NCI-H774 (cell line): ENCODE measurements at regions not wholly inside any gene's neighbourhood (a gene's known extent, or its start where the extent isn't known, plus 50 kb on each side); places are given as distances from the start of the nearest gene placed in this dataset.

Experiments used
- DNase-seq: peaks from one replicate; lab custom pipeline; 2025; lab: John Stamatoyannopoulos, UW

- DNase-seq, result no peak
Observed at GRCh38 chr14:27386391-27386790, 788.6 kb upstream of the NOVA1 start.

- DNase-seq, result no peak
Observed at GRCh38 chr14:27387463-27387862, 789.6 kb upstream of the NOVA1 start.

GRCh38 chr14:27389402-27389801 is 791.6 kb upstream of the NOVA1 start:
- no peak for DNase-seq

GRCh38 chr14:27390155-27390554 is 792.3 kb upstream of the NOVA1 start:
- DNase-seq, result no peak

- no peak for DNase-seq
Observed at GRCh38 chr14:27391331-27391730, 793.5 kb upstream of the NOVA1 start.

- no peak for DNase-seq
Observed at GRCh38 chr14:27392153-27392552, 794.3 kb upstream of the NOVA1 start.

GRCh38 chr14:27409944-27410343 is 812.1 kb upstream of the NOVA1 start:
- DNase-seq, result no peak

- DNase-seq, result no peak
Observed at GRCh38 chr14:27410981-27411380, 813.1 kb upstream of the NOVA1 start.

- DNase-seq, result no peak
Observed at GRCh38 chr14:27427796-27428195, 830.0 kb upstream of the NOVA1 start.

- no peak for DNase-seq
Observed at GRCh38 chr14:27435923-27436670, 838.3 kb upstream of the NOVA1 start.

- no peak for DNase-seq
Observed at GRCh38 chr14:27484633-27485032, 886.8 kb upstream of the NOVA1 start.

GRCh38 chr14:27485193-27485592 is 887.4 kb upstream of the NOVA1 start:
- DNase-seq, result no peak

- no peak for DNase-seq
Observed at GRCh38 chr14:27506272-27506671, 908.4 kb upstream of the NOVA1 start.

GRCh38 chr14:27528328-27528727 is 930.5 kb upstream of the NOVA1 start:
- peak; percentile 34 for DNase-seq

- DNase-seq, result no peak
Observed at GRCh38 chr14:27536748-27537147, 938.9 kb upstream of the NOVA1 start.

- DNase-seq, result no peak
Observed at GRCh38 chr14:27546111-27546510, 948.3 kb upstream of the NOVA1 start.

GRCh38 chr14:27553790-27554189 is 956.0 kb upstream of the NOVA1 start:
- DNase-seq, result no peak

GRCh38 chr14:27557445-27557844 is 959.6 kb upstream of the NOVA1 start:
- DNase-seq, result no peak

GRCh38 chr14:27559848-27560247 is 962.0 kb upstream of the NOVA1 start:
- no peak for DNase-seq

GRCh38 chr14:27566843-27567382 is 969.1 kb upstream of the NOVA1 start:
- no peak for DNase-seq

GRCh38 chr14:27573018-27573417 is 975.2 kb upstream of the NOVA1 start:
- DNase-seq, result no peak

- DNase-seq, result no peak
Observed at GRCh38 chr14:27587103-27587502, 989.3 kb upstream of the NOVA1 start.

- no peak for DNase-seq
Observed at GRCh38 chr14:27605282-27605681, 1007.4 kb upstream of the NOVA1 start.

- DNase-seq, result no peak
Observed at GRCh38 chr14:27608377-27608776, 1010.5 kb upstream of the NOVA1 start.
